SK-N-SH (cell line): ENCODE measurements at regions not wholly inside any gene's neighbourhood (a gene's known extent, or its start where the extent isn't known, plus 50 kb on each side); places are given as distances from the start of the nearest gene placed in this dataset.
A peak's percentile ranks its signal among the peaks of the same experiment; 100 is the strongest.

Source experiments
- CTCF ChIA-PET: fragments of 300-600, 350-600 bp; formaldehyde crosslinking; extraction: SDS; loops from one replicate; lab custom pipeline; 2021; lab: Yijun Ruan, JAX
- POLR2A ChIA-PET: fragments of 350-600 bp; sonication (Branson Sonifier 250); formaldehyde crosslinking; extraction: SDS; loops from one replicate; lab custom pipeline; 2020; ENCODE audit warnings: antibody characterized with exemption, inconsistent platforms; lab: Yijun Ruan, JAX
- DNase-seq: peaks from one replicate; pipeline ENCODE4 v3.0.0; 2012
- H2AFZ ChIP-seq: fragments of 200-600 bp; sonication (generic); 2 replicates; pipeline ENCODE4 v1.8.1; 2016; ENCODE audit warnings: antibody characterized with exemption, mild to moderate bottlenecking, low read depth
- H3F3A ChIP-seq: fragments of 200-600 bp; sonication (generic); replicated peaks from 2 replicates; pipeline ENCODE3; 2016; ENCODE audit warnings: antibody characterized with exemption, mild to moderate bottlenecking; ENCODE audit not compliant: insufficient read depth
- H3K27ac ChIP-seq, 2 experiments: fragments of 200-500 bp in 1 of 2; fragments of 200-600 bp in 1 of 2; sonication (Bioruptor generic) in 1 of 2; sonication (generic), shearing (Covaris generic) in 1 of 2; 2 replicates each; pipeline versions ENCODE4 v1.5.1 to v1.6.1; 2014 to 2016; ENCODE audit warnings: low read depth in 2 of 2, inconsistent platforms in 1 of 2, low read length in 1 of 2, mild to moderate bottlenecking in 1 of 2, mixed read lengths in 1 of 2
- H3K27me3 ChIP-seq: fragments of 200-600 bp; sonication (generic), shearing (Covaris generic); 2 replicates; pipeline ENCODE4 v1.6.1; 2016; ENCODE audit warnings: mixed run types; ENCODE audit not compliant: insufficient read depth
- H3K36me3 ChIP-seq, 2 experiments: fragments of 200-500 bp in 1 of 2; fragments of 200-600 bp in 1 of 2; sonication (Bioruptor generic) in 1 of 2; sonication (generic) in 1 of 2; replicated peaks in 1 of 2; 2 replicates each; pipeline versions ENCODE3 to v1.5.1; 2014 to 2016; ENCODE audit warnings: low read length in 1 of 2, mild to moderate bottlenecking in 1 of 2; ENCODE audit not compliant: insufficient read depth in 2 of 2, control insufficient read depth in 1 of 2
- H3K4me1 ChIP-seq, 2 experiments: fragments of 200-500 bp in 1 of 2; fragments of 200-600 bp in 1 of 2; sonication (Bioruptor generic) in 1 of 2; sonication (generic), shearing (Covaris generic) in 1 of 2; 2 replicates each; pipeline versions ENCODE4 v1.5.1 to v1.6.1; 2014 to 2016; ENCODE audit warnings: low read depth in 1 of 2, low read length in 1 of 2, mixed run types in 1 of 2; ENCODE audit not compliant: insufficient read depth in 2 of 2, control insufficient read depth in 1 of 2
- H3K4me2 ChIP-seq: fragments of 200-600 bp; sonication (generic), shearing (Covaris generic); 2 replicates; pipeline ENCODE4 v1.6.1; 2017; ENCODE audit warnings: mixed run types
- H3K4me3 ChIP-seq, 2 experiments: fragments of 200-500 bp in 1 of 2; fragments of 200-600 bp in 1 of 2; sonication (Bioruptor generic) in 1 of 2; sonication (generic), shearing (Covaris generic) in 1 of 2; 2 replicates each; pipeline versions ENCODE4 v1.5.1 to v1.8.1; 2014 to 2016; ENCODE audit warnings: low read depth in 2 of 2, inconsistent platforms in 1 of 2, low read length in 1 of 2, mild to moderate bottlenecking in 1 of 2, mixed read lengths in 1 of 2, moderate library complexity in 1 of 2
- H3K79me2 ChIP-seq: fragments of 200-600 bp; sonication (generic); 2 replicates; pipeline ENCODE4 v1.8.1; 2017; ENCODE audit warnings: mild to moderate bottlenecking; ENCODE audit not compliant: insufficient read depth
- H3K9ac ChIP-seq: fragments of 200-600 bp; sonication (generic); 2 replicates; pipeline ENCODE4 v1.6.1; 2017; ENCODE audit warnings: mixed run types
- H3K9me2 ChIP-seq: fragments of 200-600 bp; sonication (generic); 2 replicates; pipeline ENCODE4 v1.6.1; 2017; ENCODE audit warnings: mixed run types
- H3K9me3 ChIP-seq: fragments of 200-600 bp; sonication (generic); 2 replicates; pipeline ENCODE4 v1.6.1; 2017; ENCODE audit warnings: mixed run types, mild to moderate bottlenecking, moderate library complexity
- H4K20me1 ChIP-seq: fragments of 200-600 bp; sonication (generic); 2 replicates; pipeline ENCODE4 v1.6.1; 2017; ENCODE audit warnings: mild to moderate bottlenecking, mixed run types; ENCODE audit not compliant: insufficient read depth
- CHD2 ChIP-seq: fragments of 150-350 bp; IDR thresholded peaks from 2 replicates; pipeline ENCODE4 v1.6.1; 2018; ENCODE audit warnings: low read length; ENCODE audit not compliant: partially characterized antibody
- EP300 ChIP-seq, 2 experiments: IDR thresholded peaks; 2 replicates each; pipeline versions ENCODE4 v1.4.0 to v1.6.1; 2012; ENCODE audit warnings: borderline replicate concordance in 1 of 2, low read depth in 1 of 2, low read length in 1 of 2
- EZH2phosphoT487 ChIP-seq: fragments of 200-600 bp; sonication (generic); IDR thresholded peaks from 2 replicates; pipeline ENCODE4 v1.6.1; 2017; ENCODE audit warnings: low read depth, mixed run types, mild to moderate bottlenecking, antibody characterized with exemption, moderate library complexity, borderline replicate concordance
- FOSL2 ChIP-seq: IDR thresholded peaks from 2 replicates; pipeline ENCODE4 v1.4.0; 2012; ENCODE audit warnings: low read depth, mild to moderate bottlenecking, moderate library complexity, borderline replicate concordance
- MEF2A ChIP-seq: IDR thresholded peaks from 2 replicates; pipeline ENCODE4 v1.4.0; 2012; ENCODE audit warnings: low read depth, borderline replicate concordance
- MXI1 ChIP-seq: IDR thresholded peaks from 2 replicates; pipeline ENCODE4 v1.6.1; 2012; ENCODE audit warnings: mild to moderate bottlenecking, low read depth, low read length, improper control_type of control experiment
- NFIC ChIP-seq: IDR thresholded peaks from 2 replicates; pipeline ENCODE4 v1.4.0; 2012; ENCODE audit warnings: borderline replicate concordance
- POLR2AphosphoS5 ChIP-seq: IDR thresholded peaks from 2 replicates; pipeline ENCODE4 v1.6.1; 2012; ENCODE audit warnings: low read depth, low read length
- RAD21 ChIP-seq: IDR thresholded peaks from 2 replicates; pipeline ENCODE4 v1.6.1; 2012; ENCODE audit warnings: mild to moderate bottlenecking, low read length
- RCOR1 ChIP-seq: fragments of 150-350 bp; IDR thresholded peaks from 2 replicates; pipeline ENCODE4 v1.6.1; 2017; ENCODE audit warnings: antibody characterized with exemption, low read length
- RFX5 ChIP-seq: IDR thresholded peaks from 2 replicates; pipeline ENCODE4 v1.6.1; 2012; ENCODE audit warnings: mild to moderate bottlenecking, improper control_type of control experiment, low read length
- RXRA ChIP-seq: IDR thresholded peaks from 2 replicates; pipeline ENCODE4 v1.4.0; 2012; ENCODE audit warnings: low read depth, mild to moderate bottlenecking, borderline replicate concordance
- SIN3A ChIP-seq: IDR thresholded peaks from 2 replicates; pipeline ENCODE4 v1.6.1; 2012; ENCODE audit warnings: low read depth, mild to moderate bottlenecking, low read length, moderate library complexity, borderline replicate concordance
- SMC3 ChIP-seq: IDR thresholded peaks from 2 replicates; pipeline ENCODE4 v1.6.1; 2012; ENCODE audit warnings: low read depth, low read length, improper control_type of control experiment
- TAF1 ChIP-seq: IDR thresholded peaks from 2 replicates; pipeline ENCODE4 v1.6.1; 2012; ENCODE audit warnings: low read depth, mild to moderate bottlenecking, low read length, moderate library complexity, borderline replicate concordance
- USF2 ChIP-seq: fragments of 150-350 bp; IDR thresholded peaks from 2 replicates; pipeline ENCODE4 v1.6.1; 2017; ENCODE audit warnings: antibody characterized with exemption, low read length, low read depth, borderline replicate concordance
- WGBS: methylation state at CpG from one replicate; pipeline ENCODE4 v1.1.6; 2017; ENCODE audit warnings: low lambda C conversion rate; 5-methylcytosine and 5-hydroxymethylcytosine counted together
- TF ChIP-seq, protein P1 (sequence below): IDR thresholded peaks from 2 replicates; pipeline ENCODE4 v1.6.1; 2012; ENCODE audit warnings: mild to moderate bottlenecking, low read depth, low read length, moderate library complexity
- TF ChIP-seq, protein P2 (sequence below): IDR thresholded peaks from 2 replicates; pipeline ENCODE4; 2012
- TF ChIP-seq, protein P3 (sequence below): IDR thresholded peaks from 2 replicates; pipeline ENCODE4 v1.4.0; 2012; ENCODE audit warnings: low read depth, borderline replicate concordance

GRCh38 chr13:39105110-39105509 lies 66.9 kb downstream of the NHLRC3 start:
- H3K4me1 ChIP-seq, result no peaks in the 10 kb centered on the region; a peak in 2 of 4 replicates
- H3K9me3 ChIP-seq, result no peaks in the 10 kb centered on the region
- DNase-seq, result peak; percentile 3
- H4K20me1 ChIP-seq, result no peaks in the 10 kb centered on the region
- no peak overlapping the region for H3K4me2 ChIP-seq
- TF ChIP-seq USF2 (no peak), MEF2A (no peak), POLR2AphosphoS5 (no peak), EZH2phosphoT487 (no peak), RAD21 (no peak), SIN3A (no peak), NFIC (no peak), CHD2 (no peak), SMC3 (no peak)
- TF ChIP-seq, protein P1, sequence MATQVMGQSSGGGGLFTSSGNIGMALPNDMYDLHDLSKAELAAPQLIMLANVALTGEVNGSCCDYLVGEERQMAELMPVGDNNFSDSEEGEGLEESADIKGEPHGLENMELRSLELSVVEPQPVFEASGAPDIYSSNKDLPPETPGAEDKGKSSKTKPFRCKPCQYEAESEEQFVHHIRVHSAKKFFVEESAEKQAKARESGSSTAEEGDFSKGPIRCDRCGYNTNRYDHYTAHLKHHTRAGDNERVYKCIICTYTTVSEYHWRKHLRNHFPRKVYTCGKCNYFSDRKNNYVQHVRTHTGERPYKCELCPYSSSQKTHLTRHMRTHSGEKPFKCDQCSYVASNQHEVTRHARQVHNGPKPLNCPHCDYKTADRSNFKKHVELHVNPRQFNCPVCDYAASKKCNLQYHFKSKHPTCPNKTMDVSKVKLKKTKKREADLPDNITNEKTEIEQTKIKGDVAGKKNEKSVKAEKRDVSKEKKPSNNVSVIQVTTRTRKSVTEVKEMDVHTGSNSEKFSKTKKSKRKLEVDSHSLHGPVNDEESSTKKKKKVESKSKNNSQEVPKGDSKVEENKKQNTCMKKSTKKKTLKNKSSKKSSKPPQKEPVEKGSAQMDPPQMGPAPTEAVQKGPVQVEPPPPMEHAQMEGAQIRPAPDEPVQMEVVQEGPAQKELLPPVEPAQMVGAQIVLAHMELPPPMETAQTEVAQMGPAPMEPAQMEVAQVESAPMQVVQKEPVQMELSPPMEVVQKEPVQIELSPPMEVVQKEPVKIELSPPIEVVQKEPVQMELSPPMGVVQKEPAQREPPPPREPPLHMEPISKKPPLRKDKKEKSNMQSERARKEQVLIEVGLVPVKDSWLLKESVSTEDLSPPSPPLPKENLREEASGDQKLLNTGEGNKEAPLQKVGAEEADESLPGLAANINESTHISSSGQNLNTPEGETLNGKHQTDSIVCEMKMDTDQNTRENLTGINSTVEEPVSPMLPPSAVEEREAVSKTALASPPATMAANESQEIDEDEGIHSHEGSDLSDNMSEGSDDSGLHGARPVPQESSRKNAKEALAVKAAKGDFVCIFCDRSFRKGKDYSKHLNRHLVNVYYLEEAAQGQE, result no peak
- WGBS, result 20% methylated on average over 1 of the region's 1 CpG
- no peak overlapping the region for H3K9ac ChIP-seq
- no peaks in the 10 kb centered on the region for H3K36me3 ChIP-seq
- no peak overlapping the region for H3K27ac ChIP-seq
- H3K4me3 ChIP-seq, result no peak overlapping the region
- ChIA-PET CTCF (interaction anchor here (0.9 to 2.3 kb wide), 2 partner anchors 12 to 507 kb away, joined by 3 to 6 read pairs; no protein-coding TSS in a partner anchor), POLR2A (no interaction called here)
- H3K79me2 ChIP-seq, result no peaks in the 10 kb centered on the region
- H3F3A ChIP-seq, result no peaks in the 10 kb centered on the region
- no peak overlapping the region for H2AFZ ChIP-seq
- peaks cover 4% of the 10 kb centered on the region; the same call in 1 of the 2 replicates for H3K27me3 ChIP-seq
- H3K9me2 ChIP-seq, result no peaks in the 10 kb centered on the region

GRCh38 chr13:39106216-39107005 lies 68.2 kb downstream of the NHLRC3 start:
- no peaks in the 10 kb centered on the region for H3K9me3 ChIP-seq
- WGBS, result 33% methylated on average over 7 of the region's 8 CpGs
- no peak overlapping the region for H3K4me2 ChIP-seq
- ChIA-PET CTCF (interaction anchor here (2.3 kb wide), 1 partner anchor 506 kb away, joined by 6 read pairs; no protein-coding TSS in a partner anchor), POLR2A (no interaction called here)
- DNase-seq, result no peak
- no peak overlapping the region for H2AFZ ChIP-seq
- H3K9me2 ChIP-seq, result no peaks in the 10 kb centered on the region
- no peak overlapping the region for H3K9ac ChIP-seq
- no peaks in the 10 kb centered on the region for H3K79me2 ChIP-seq
- H3K4me1 ChIP-seq, result no peaks in the 10 kb centered on the region; a peak in 2 of 4 replicates
- H3K27ac ChIP-seq, result no peak overlapping the region
- H3K36me3 ChIP-seq, result no peaks in the 10 kb centered on the region
- H3F3A ChIP-seq, result no peaks in the 10 kb centered on the region
- no peaks in the 10 kb centered on the region for H4K20me1 ChIP-seq
- H3K4me3 ChIP-seq, result no peak overlapping the region
- peaks cover 4% of the 10 kb centered on the region; the same call in 1 of the 2 replicates for H3K27me3 ChIP-seq
- TF ChIP-seq TAF1, result no peak
- TF ChIP-seq, protein P2, sequence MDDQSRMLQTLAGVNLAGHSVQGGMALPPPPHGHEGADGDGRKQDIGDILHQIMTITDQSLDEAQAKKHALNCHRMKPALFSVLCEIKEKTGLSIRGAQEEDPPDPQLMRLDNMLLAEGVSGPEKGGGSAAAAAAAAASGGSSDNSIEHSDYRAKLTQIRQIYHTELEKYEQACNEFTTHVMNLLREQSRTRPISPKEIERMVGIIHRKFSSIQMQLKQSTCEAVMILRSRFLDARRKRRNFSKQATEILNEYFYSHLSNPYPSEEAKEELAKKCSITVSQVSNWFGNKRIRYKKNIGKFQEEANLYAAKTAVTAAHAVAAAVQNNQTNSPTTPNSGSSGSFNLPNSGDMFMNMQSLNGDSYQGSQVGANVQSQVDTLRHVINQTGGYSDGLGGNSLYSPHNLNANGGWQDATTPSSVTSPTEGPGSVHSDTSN, result no peak
- no peak for TF ChIP-seq RCOR1
- no peak for TF ChIP-seq RFX5
- no peak for TF ChIP-seq EP300 (IDR thresholded peaks at IDR 0.05; ENCODE audit: borderline replicate concordance in 1 of 2, low read depth in 1 of 2, low read length in 1 of 2)
- no peak for TF ChIP-seq RXRA
- TF ChIP-seq SMC3, result no peak
- TF ChIP-seq, protein P3, sequence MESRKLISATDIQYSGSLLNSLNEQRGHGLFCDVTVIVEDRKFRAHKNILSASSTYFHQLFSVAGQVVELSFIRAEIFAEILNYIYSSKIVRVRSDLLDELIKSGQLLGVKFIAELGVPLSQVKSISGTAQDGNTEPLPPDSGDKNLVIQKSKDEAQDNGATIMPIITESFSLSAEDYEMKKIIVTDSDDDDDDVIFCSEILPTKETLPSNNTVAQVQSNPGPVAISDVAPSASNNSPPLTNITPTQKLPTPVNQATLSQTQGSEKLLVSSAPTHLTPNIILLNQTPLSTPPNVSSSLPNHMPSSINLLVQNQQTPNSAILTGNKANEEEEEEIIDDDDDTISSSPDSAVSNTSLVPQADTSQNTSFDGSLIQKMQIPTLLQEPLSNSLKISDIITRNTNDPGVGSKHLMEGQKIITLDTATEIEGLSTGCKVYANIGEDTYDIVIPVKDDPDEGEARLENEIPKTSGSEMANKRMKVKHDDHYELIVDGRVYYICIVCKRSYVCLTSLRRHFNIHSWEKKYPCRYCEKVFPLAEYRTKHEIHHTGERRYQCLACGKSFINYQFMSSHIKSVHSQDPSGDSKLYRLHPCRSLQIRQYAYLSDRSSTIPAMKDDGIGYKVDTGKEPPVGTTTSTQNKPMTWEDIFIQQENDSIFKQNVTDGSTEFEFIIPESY, result no peak
- TF ChIP-seq MXI1, result no peak
- no peak for TF ChIP-seq FOSL2
